ENCODE measurements at regions not wholly inside any gene's neighbourhood (a gene's known extent, or its start where the extent isn't known, plus 50 kb on each side); places are given as distances from the start of the nearest gene placed in this dataset.

- no peak overlapping the region for H3K4me3 Mint-ChIP-seq
- no peaks in the 10 kb centered on the region for H3K9me3 Mint-ChIP-seq
- no peak overlapping the region for H3K27ac Mint-ChIP-seq
- DNase-seq (ENCODE audit: low spot score in 2 of 2) (no peak), ATAC-seq (no peak)
- H3K4me1 Mint-ChIP-seq: no peaks in the 10 kb centered on the region
- H3K36me3 Mint-ChIP-seq: no peaks in the 10 kb centered on the region
Measured at GRCh38 chr7:106196460-106197021, 84.4 kb upstream of the SYPL1 start.

GRCh38 chr7:106193661-106194060, 81.5 kb upstream of the SYPL1 start:
- ATAC-seq: no peak

GRCh38 chr7:106190589-106191330, 78.6 kb upstream of the SYPL1 start:
- Mint-ChIP-seq H3K27ac (no peak overlapping the region), H3K4me1 (no peaks in the 10 kb centered on the region), H3K36me3 (no peaks in the 10 kb centered on the region), H3K4me3 (no peak overlapping the region), H3K9me3 (no peaks in the 10 kb centered on the region)
- DNase-seq (ENCODE audit: low spot score in 2 of 2) (no peak), ATAC-seq (no peak)

More at GRCh38 chr7:106193661-106194060, 81.5 kb upstream of the SYPL1 start:
- DNase-seq (ENCODE audit: low spot score in 2 of 2): no peak
- Mint-ChIP-seq H3K4me3 (no peak overlapping the region), H3K9me3 (no peaks in the 10 kb centered on the region), H3K27ac (no peak overlapping the region), H3K4me1 (no peaks in the 10 kb centered on the region), H3K36me3 (no peaks in the 10 kb centered on the region)

GRCh38 chr7:106187613-106188350, 75.7 kb upstream of the SYPL1 start:
- ATAC-seq (no peak), DNase-seq (ENCODE audit: low spot score in 2 of 2) (no peak)
- H3K4me3 Mint-ChIP-seq: no peak overlapping the region
- no peak overlapping the region for H3K27ac Mint-ChIP-seq
- no peaks in the 10 kb centered on the region for H3K36me3 Mint-ChIP-seq
- no peaks in the 10 kb centered on the region for H3K4me1 Mint-ChIP-seq
- no peaks in the 10 kb centered on the region for H3K9me3 Mint-ChIP-seq

GRCh38 chr7:106185719-106186118, 73.6 kb upstream of the SYPL1 start:
- no peaks in the 10 kb centered on the region for H3K4me1 Mint-ChIP-seq
- no peaks in the 10 kb centered on the region for H3K36me3 Mint-ChIP-seq
- ATAC-seq (no peak), DNase-seq (ENCODE audit: low spot score in 2 of 2) (no peak)
- no peak overlapping the region for H3K4me3 Mint-ChIP-seq
- no peak overlapping the region for H3K27ac Mint-ChIP-seq
- no peaks in the 10 kb centered on the region for H3K9me3 Mint-ChIP-seq

- DNase-seq (ENCODE audit: low spot score in 2 of 2) (no peak), ATAC-seq (no peak)
- H3K27ac Mint-ChIP-seq: no peak overlapping the region
- H3K9me3 Mint-ChIP-seq: no peaks in the 10 kb centered on the region
- no peaks in the 10 kb centered on the region for H3K36me3 Mint-ChIP-seq
- no peak overlapping the region for H3K4me3 Mint-ChIP-seq
- no peaks in the 10 kb centered on the region for H3K4me1 Mint-ChIP-seq
Measured at GRCh38 chr7:106183952-106184351, 71.8 kb upstream of the SYPL1 start.

GRCh38 chr7:106182904-106183303, 70.8 kb upstream of the SYPL1 start:
- Mint-ChIP-seq H3K4me1 (no peaks in the 10 kb centered on the region), H3K9me3 (no peaks in the 10 kb centered on the region), H3K4me3 (no peak overlapping the region), H3K27ac (no peak overlapping the region), H3K36me3 (no peaks in the 10 kb centered on the region)
- DNase-seq (ENCODE audit: low spot score in 2 of 2): no peak
- ATAC-seq: no peak

GRCh38 chr7:106181658-106182265, 69.7 kb upstream of the SYPL1 start:
- no peak overlapping the region for H3K27ac Mint-ChIP-seq
- H3K4me3 Mint-ChIP-seq: no peak overlapping the region
- DNase-seq (ENCODE audit: low spot score in 2 of 2) (no peak), ATAC-seq (no peak)
- no peaks in the 10 kb centered on the region for H3K4me1 Mint-ChIP-seq
- H3K36me3 Mint-ChIP-seq: no peaks in the 10 kb centered on the region
- H3K9me3 Mint-ChIP-seq: no peaks in the 10 kb centered on the region

DNA sequence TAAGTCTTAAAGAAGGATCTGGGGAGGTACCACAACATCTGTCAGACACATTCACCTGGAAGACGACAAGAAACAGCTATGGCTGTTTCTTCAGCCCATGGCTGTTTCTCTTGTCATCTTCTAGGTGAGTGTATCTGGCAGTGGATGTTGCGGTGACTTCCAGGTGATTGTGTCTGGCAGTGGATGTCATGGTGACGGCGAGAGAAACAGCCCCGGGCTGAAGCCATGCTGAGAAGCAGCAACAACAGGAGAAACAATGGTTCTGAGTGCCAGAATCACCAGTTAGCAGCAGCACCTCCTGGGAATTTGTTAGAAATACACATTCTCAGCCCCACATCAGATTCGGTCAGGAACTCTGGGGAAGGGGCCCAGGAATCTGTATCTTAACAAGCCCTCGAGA, 68.6 kb upstream of the SYPL1 start:
- Mint-ChIP-seq H3K27ac (no peak overlapping the region), H3K36me3 (no peaks in the 10 kb centered on the region), H3K4me3 (no peak overlapping the region), H3K4me1 (no peaks in the 10 kb centered on the region), H3K9me3 (no peaks in the 10 kb centered on the region)
- DNase-seq (ENCODE audit: low spot score in 2 of 2) (no peak), ATAC-seq (no peak)

GRCh38 chr7:106179256-106179655, 67.1 kb upstream of the SYPL1 start:
- ATAC-seq: no peak
- Mint-ChIP-seq H3K4me1 (no peaks in the 10 kb centered on the region), H3K36me3 (no peaks in the 10 kb centered on the region), H3K27ac (no peak overlapping the region), H3K9me3 (no peaks in the 10 kb centered on the region), H3K4me3 (no peak overlapping the region)
- DNase-seq (ENCODE audit: low spot score in 2 of 2): no peak

- ATAC-seq: peak; percentile 41
- Mint-ChIP-seq H3K4me1 (no peaks in the 10 kb centered on the region), H3K9me3 (no peaks in the 10 kb centered on the region), H3K4me3 (no peak overlapping the region), H3K27ac (no peak overlapping the region), H3K36me3 (no peaks in the 10 kb centered on the region)
- no peak for DNase-seq (ENCODE audit: low spot score in 2 of 2)
Measured at GRCh38 chr7:106178593-106179134, 66.6 kb upstream of the SYPL1 start.

DNA sequence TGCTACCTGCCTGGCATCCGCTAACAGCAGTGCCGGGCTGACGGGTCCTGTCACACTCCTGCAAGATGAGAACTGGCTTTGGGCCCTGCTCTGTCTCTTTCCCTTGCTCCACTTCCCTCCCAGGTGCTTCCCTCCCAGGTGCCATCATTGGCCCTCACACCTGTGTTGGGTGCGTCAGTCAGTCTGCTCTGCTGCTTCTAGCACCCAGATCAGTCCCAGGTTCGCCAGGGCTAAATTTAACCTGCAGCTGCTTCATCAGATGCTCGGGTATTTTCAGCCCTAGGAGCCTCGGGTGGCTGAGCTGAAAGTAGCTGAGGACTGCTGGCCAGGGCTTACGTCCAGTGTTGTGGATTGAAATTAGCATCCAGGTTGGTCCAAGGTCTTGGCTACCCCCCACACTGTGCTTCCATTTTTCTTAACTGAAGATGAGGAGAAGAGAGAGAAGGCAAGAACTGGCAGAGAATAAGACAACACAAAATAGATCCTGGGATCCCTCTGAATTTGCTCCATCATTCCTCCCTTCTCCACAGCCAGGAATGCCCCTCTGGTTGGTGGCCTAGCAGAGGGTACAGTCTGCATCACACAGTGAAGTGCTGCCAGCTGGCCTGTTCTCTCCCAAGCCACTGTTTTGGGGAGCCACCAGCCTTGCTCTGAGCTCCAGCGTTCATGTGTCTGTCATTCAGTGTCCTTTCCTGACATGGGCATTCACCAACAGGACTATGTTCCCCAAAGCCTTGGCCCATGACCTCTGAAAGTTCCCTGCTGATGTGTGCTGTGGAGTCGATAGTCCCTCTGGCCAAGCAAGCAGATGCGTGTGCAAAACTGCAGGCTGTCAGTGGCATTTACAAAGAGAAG, 65.9 kb upstream of the SYPL1 start:
- ATAC-seq (no peak), DNase-seq (ENCODE audit: low spot score in 2 of 2) (no peak)
- no peaks in the 10 kb centered on the region for H3K4me1 Mint-ChIP-seq
- H3K36me3 Mint-ChIP-seq: no peaks in the 10 kb centered on the region
- no peak overlapping the region for H3K27ac Mint-ChIP-seq
- H3K9me3 Mint-ChIP-seq: no peaks in the 10 kb centered on the region
- no peak overlapping the region for H3K4me3 Mint-ChIP-seq

DNA sequence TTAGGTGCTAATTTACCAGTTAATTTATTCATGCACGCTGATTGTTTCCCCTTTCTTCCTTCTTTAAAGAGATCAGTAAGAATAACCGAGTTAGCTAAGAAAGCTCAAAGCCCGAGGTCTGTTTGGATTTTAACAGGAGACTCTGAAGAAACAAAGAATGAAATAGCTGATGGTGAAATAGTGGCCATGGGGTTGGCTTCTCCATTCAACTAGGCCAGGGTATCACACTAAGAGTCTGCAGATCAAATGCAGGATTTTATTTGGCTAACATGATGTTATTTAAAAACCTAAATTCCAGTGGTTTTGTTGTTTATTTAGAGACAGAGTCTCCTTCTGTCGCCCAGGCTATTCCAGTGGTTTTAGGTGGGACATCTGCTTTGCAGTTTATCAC, 65.2 kb upstream of the SYPL1 start:
- Mint-ChIP-seq H3K36me3 (no peaks in the 10 kb centered on the region), H3K9me3 (no peaks in the 10 kb centered on the region), H3K4me1 (no peaks in the 10 kb centered on the region), H3K27ac (no peak overlapping the region), H3K4me3 (no peak overlapping the region)
- ATAC-seq: no peak
- no peak for DNase-seq (ENCODE audit: low spot score in 2 of 2)

GRCh38 chr7:106176414-106177299, 64.5 kb upstream of the SYPL1 start:
- ATAC-seq (peak; percentile 79), DNase-seq (ENCODE audit: low spot score in 2 of 2) (peak; percentile 64 to 81)
- Mint-ChIP-seq H3K4me3 (no peak overlapping the region), H3K4me1 (no peaks in the 10 kb centered on the region), H3K27ac (no peak overlapping the region), H3K36me3 (no peaks in the 10 kb centered on the region), H3K9me3 (no peaks in the 10 kb centered on the region)
